Breast epithelium (tissue), 4 donors: ENCODE measurements at regions not wholly inside any gene's neighbourhood (a gene's known extent, or its start where the extent isn't known, plus 50 kb on each side); places are given as distances from the start of the nearest gene placed in this dataset.

Experiments used
- DNase-seq, 2 donors: peaks; one replicate each; pipeline ENCODE4 v3.0.0-alpha.2; 2019; ENCODE audit warnings: low spot score in 2 of 2
- H3K27ac ChIP-seq, 2 donors: fragments of 200-600 bp; sonication (generic) in 1 of 2; one replicate each; pipeline ENCODE4 v1.5.1; 2016 to 2019; ENCODE audit warnings: mild to moderate bottlenecking in 1 of 2
- H3K27me3 ChIP-seq, 2 donors: fragments of 200-600 bp; sonication (generic) in 1 of 2; one replicate each; pipeline versions ENCODE4 v1.5.1 to v1.6.0; 2017 to 2019; ENCODE audit warnings: control low read depth in 1 of 2, mild to moderate bottlenecking in 1 of 2
- H3K36me3 ChIP-seq: fragments of 200-600 bp; one replicate; pipeline ENCODE4 v1.5.1; 2019
- H3K4me1 ChIP-seq, 2 donors: fragments of 200-600 bp; sonication (generic); one replicate each; pipeline ENCODE4 v1.5.1; 2016 to 2019; ENCODE audit warnings: control low read depth in 1 of 2
- H3K4me3 ChIP-seq, 3 donors: fragments of 200-600 bp; sonication (generic); 1 replicate in 2 of 3; 2 replicates in 1 of 3; pipeline ENCODE4 v1.5.1; 2016 to 2019; ENCODE audit warnings: mild to moderate bottlenecking in 3 of 3, moderate library complexity in 2 of 3
- H3K9me3 ChIP-seq, 2 donors: fragments of 200-600 bp; sonication (generic) in 1 of 2; one replicate each; pipeline ENCODE4 v1.5.1; 2016 to 2019; ENCODE audit warnings: control low read depth in 1 of 2
- CTCF ChIP-seq, 3 donors: fragments of 450-650 bp; IDR thresholded peaks; one replicate each; pipeline ENCODE4 v1.5.1; 2016 to 2017; ENCODE audit warnings: antibody characterized with exemption in 3 of 3, mild to moderate bottlenecking in 3 of 3, moderate library complexity in 3 of 3
- POLR2A ChIP-seq: fragments of 450-650 bp; IDR thresholded peaks from one replicate; pipeline ENCODE4 v1.6.1; 2016; ENCODE audit warnings: antibody characterized with exemption, mild to moderate bottlenecking, moderate library complexity
- POLR2AphosphoS5 ChIP-seq, 3 donors: sonication (generic); formaldehyde crosslinking; IDR thresholded peaks; one replicate each; pipeline ENCODE4 v1.6.1; 2017; ENCODE audit warnings: antibody characterized with exemption in 3 of 3
- intact Hi-C: fragments of 100-400 bp; cut with DNase I; formaldehyde crosslinking; loops from one replicate; pipeline ENCODE4 v1.15.1; 2023; ENCODE audit warnings: low total_unique reads

GRCh38 chr9:107178293-107178692 is 104.8 kb upstream of the RAD23B start:
- Histone ChIP-seq H3K9me3 (peaks cover 0 to 12% of the 10 kb centered on the region in 2 donors), H3K4me3 (no peak overlapping the region), H3K36me3 (no peaks in the 10 kb centered on the region), H3K4me1 (no peaks in the 10 kb centered on the region), H3K27ac (no peak overlapping the region), H3K27me3 (no peaks in the 10 kb centered on the region)
- TF ChIP-seq CTCF (IDR thresholded peaks at IDR 0.05) (no peak), POLR2A (no peak), POLR2AphosphoS5 (IDR thresholded peaks at IDR 0.05) (no peak)
- no peak for DNase-seq
- intact Hi-C loops = no loop called here

GRCh38 chr9:107180206-107180605 is 102.9 kb upstream of the RAD23B start:
- DNase-seq = no peak
- Histone ChIP-seq H3K27me3 (no peaks in the 10 kb centered on the region), H3K36me3 (no peaks in the 10 kb centered on the region), H3K9me3 (peaks cover 0 to 18% of the 10 kb centered on the region in 2 donors), H3K27ac (no peak overlapping the region), H3K4me3 (no peak overlapping the region), H3K4me1 (no peaks in the 10 kb centered on the region)
- intact Hi-C loops = no loop called here
- TF ChIP-seq POLR2A = no peak
- TF ChIP-seq POLR2AphosphoS5 (IDR thresholded peaks at IDR 0.05) = no peak
- no peak for TF ChIP-seq CTCF (IDR thresholded peaks at IDR 0.05)

GRCh38 chr9:107183176-107183575 is 99.9 kb upstream of the RAD23B start:
- Histone ChIP-seq H3K4me3 (no peak overlapping the region), H3K4me1 (no peaks in the 10 kb centered on the region), H3K9me3 (peaks cover 0 to 18% of the 10 kb centered on the region in 2 donors), H3K36me3 (no peaks in the 10 kb centered on the region), H3K27me3 (no peaks in the 10 kb centered on the region), H3K27ac (no peak overlapping the region)
- no peak for TF ChIP-seq CTCF (IDR thresholded peaks at IDR 0.05)
- no peak for TF ChIP-seq POLR2AphosphoS5 (IDR thresholded peaks at IDR 0.05)
- TF ChIP-seq POLR2A = no peak
- intact Hi-C loops = no loop called here
- DNase-seq = no peak

GRCh38 chr9:107188376-107188775 is 94.7 kb upstream of the RAD23B start:
- intact Hi-C loops = no loop called here
- H3K4me3 ChIP-seq = no peak overlapping the region

More at GRCh38 chr9:107188376-107188775, 94.7 kb upstream of the RAD23B start:
- no peaks in the 10 kb centered on the region for H3K36me3 ChIP-seq
- H3K27ac ChIP-seq = no peak overlapping the region
- H3K27me3 ChIP-seq = no peaks in the 10 kb centered on the region
- TF ChIP-seq CTCF (IDR thresholded peaks at IDR 0.05) (no peak), POLR2AphosphoS5 (IDR thresholded peaks at IDR 0.05) (no peak), POLR2A (no peak)
- DNase-seq = no peak
- H3K9me3 ChIP-seq = peaks cover 0 to 5% of the 10 kb centered on the region in 2 donors
- no peaks in the 10 kb centered on the region for H3K4me1 ChIP-seq
